ENCODE measurements at regions not wholly inside any gene's neighbourhood (a gene's known extent, or its start where the extent isn't known, plus 50 kb on each side); places are given as distances from the start of the nearest gene placed in this dataset.

DNA sequence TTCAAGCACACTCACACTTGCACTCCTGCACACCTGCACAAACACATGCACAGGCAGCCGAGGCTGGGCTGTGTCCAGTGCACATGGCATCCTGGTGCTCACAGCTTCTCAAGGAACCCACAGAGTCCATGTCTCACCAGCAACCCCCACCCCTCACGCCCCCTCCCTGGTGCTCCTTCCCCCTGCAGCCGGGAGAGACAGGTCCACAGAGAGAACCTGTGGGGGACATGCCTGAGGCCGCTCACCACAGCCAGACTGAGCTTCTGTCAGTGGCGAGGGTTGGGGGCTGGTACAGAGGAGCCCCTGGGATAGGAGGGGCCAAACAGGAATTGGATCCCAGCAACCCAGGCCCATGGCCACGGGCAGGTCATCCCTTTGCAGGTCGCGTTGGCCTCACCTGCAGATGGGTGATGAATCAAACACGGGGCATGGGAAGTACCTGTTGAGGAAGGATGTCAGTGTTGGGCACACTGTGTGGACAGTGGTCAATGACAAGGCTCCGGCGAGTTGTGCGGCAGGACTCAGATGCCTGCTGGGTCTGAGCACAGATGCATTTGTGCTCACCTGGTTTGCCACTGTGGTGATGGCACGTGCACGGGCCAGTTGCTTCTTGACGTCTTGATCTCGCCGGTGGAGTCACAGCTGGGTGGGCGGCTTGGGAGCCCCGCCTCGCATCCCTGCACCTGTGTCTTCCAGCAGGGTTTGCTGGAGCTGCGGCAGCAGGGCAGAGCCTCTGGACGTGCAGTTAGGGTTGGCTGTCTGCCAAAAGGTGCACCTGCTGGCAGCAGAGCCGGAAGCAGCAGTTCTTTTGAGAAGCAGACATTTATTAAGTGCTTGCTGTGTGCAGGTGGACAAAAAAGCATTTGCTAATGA, 113.0 kb downstream of the ERMARD start:
- TF ChIP-seq EP300 (IDR thresholded peaks at IDR 0.05) (no peak), POLR2A (IDR thresholded peaks at IDR 0.05) (no peak), POLR2AphosphoS5 (IDR thresholded peaks at IDR 0.05) (no peak)
- TF ChIP-seq, protein P1, sequence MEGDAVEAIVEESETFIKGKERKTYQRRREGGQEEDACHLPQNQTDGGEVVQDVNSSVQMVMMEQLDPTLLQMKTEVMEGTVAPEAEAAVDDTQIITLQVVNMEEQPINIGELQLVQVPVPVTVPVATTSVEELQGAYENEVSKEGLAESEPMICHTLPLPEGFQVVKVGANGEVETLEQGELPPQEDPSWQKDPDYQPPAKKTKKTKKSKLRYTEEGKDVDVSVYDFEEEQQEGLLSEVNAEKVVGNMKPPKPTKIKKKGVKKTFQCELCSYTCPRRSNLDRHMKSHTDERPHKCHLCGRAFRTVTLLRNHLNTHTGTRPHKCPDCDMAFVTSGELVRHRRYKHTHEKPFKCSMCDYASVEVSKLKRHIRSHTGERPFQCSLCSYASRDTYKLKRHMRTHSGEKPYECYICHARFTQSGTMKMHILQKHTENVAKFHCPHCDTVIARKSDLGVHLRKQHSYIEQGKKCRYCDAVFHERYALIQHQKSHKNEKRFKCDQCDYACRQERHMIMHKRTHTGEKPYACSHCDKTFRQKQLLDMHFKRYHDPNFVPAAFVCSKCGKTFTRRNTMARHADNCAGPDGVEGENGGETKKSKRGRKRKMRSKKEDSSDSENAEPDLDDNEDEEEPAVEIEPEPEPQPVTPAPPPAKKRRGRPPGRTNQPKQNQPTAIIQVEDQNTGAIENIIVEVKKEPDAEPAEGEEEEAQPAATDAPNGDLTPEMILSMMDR (IDR thresholded peaks at IDR 0.05), result no peak
- Histone ChIP-seq H3K4me1 (peaks cover 0 to 3% (median 0%) of the 10 kb centered on the region in 4 donors), H3K9me3 (no peaks in the 10 kb centered on the region), H3K4me3 (no peak overlapping the region), H3K27me3 (no peaks in the 10 kb centered on the region), H3K36me3 (no peaks in the 10 kb centered on the region), H3K27ac (no peak overlapping the region)
- WGBS, 2 donors, result 49 to 69% methylated on average over 23 of the region's 23 CpGs
- intact Hi-C loops (cut with DNase I), result no loop called here
- DNase-seq, result peak; percentile 54

DNA sequence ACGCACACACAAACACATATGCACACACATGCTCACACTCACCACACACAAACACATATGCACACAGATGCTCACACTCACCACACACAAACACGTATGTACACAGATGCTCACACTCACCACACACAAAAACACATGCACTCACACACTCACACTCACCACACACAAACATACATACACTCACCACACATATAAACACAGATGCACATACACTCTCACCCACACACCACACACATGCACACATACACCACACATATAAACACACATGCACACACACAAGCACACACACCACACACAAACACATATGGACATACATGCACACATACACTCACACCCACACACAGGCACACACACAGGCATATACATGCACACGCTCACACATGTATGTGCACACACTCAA, 112.3 kb downstream of the ERMARD start:
- intact Hi-C loops (cut with DNase I), result no loop called here
- H3K36me3 ChIP-seq, result no peaks in the 10 kb centered on the region
- H3K9me3 ChIP-seq, result no peaks in the 10 kb centered on the region
- H3K4me3 ChIP-seq, result no peak overlapping the region
- H3K4me1 ChIP-seq, result peaks cover 0 to 3% (median 0%) of the 10 kb centered on the region in 4 donors
- no peak overlapping the region for H3K27ac ChIP-seq
- no peak for TF ChIP-seq EP300 (IDR thresholded peaks at IDR 0.05)
- TF ChIP-seq, protein P1 (IDR thresholded peaks at IDR 0.05), result no peak
- TF ChIP-seq POLR2A (IDR thresholded peaks at IDR 0.05), result no peak
- TF ChIP-seq POLR2AphosphoS5 (IDR thresholded peaks at IDR 0.05), result no peak
- 95 to 97% methylated on average over 3 of the region's 3 CpGs for WGBS, 2 donors
- no peak for DNase-seq
- no peaks in the 10 kb centered on the region for H3K27me3 ChIP-seq

DNA sequence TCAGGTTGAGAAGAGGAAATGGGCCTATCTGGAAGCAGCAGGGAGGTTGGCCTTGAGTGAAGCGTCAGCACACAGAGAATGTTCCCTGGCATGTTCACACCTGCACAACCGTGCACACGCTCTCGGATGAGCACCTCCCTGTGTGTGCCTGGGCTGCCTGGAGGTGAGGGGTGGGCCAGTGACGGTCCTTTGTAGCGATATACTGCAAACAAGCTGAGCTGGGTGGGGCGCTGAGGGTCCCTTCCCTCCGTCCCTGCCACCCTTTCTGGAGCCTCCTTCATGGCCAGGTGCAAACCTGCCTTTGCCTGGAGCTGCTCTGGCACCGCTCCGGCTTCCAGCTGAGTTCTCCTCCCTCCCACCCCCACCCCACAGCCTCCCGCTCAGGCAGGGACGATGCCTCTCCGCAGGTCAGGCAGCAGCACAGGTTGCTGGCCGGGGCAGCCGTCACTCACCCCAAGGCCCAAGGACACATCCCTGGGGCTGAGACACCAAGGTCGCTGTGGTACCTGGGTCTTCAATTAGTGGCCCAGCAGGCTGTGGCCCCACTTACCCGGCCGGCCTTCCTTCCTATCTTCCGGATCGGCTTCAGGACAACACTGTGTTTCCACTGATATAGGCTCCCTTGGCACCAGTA, 111.6 kb downstream of the ERMARD start:
- Histone ChIP-seq H3K27me3 (no peaks in the 10 kb centered on the region), H3K27ac (no peak overlapping the region), H3K9me3 (peaks cover 0 to 1% (median 0%) of the 10 kb centered on the region in 4 donors), H3K36me3 (no peaks in the 10 kb centered on the region), H3K4me3 (no peak overlapping the region), H3K4me1 (peaks cover 0 to 3% (median 0%) of the 10 kb centered on the region in 4 donors)
- 89 to 91% methylated on average over 20 of the region's 20 CpGs for WGBS, 2 donors
- DNase-seq, result no peak
- TF ChIP-seq, protein P1 (IDR thresholded peaks at IDR 0.05), result no peak
- TF ChIP-seq POLR2A (IDR thresholded peaks at IDR 0.05) (no peak), EP300 (IDR thresholded peaks at IDR 0.05) (no peak), POLR2AphosphoS5 (IDR thresholded peaks at IDR 0.05) (no peak)
- intact Hi-C loops (cut with DNase I), result no loop called here

DNA sequence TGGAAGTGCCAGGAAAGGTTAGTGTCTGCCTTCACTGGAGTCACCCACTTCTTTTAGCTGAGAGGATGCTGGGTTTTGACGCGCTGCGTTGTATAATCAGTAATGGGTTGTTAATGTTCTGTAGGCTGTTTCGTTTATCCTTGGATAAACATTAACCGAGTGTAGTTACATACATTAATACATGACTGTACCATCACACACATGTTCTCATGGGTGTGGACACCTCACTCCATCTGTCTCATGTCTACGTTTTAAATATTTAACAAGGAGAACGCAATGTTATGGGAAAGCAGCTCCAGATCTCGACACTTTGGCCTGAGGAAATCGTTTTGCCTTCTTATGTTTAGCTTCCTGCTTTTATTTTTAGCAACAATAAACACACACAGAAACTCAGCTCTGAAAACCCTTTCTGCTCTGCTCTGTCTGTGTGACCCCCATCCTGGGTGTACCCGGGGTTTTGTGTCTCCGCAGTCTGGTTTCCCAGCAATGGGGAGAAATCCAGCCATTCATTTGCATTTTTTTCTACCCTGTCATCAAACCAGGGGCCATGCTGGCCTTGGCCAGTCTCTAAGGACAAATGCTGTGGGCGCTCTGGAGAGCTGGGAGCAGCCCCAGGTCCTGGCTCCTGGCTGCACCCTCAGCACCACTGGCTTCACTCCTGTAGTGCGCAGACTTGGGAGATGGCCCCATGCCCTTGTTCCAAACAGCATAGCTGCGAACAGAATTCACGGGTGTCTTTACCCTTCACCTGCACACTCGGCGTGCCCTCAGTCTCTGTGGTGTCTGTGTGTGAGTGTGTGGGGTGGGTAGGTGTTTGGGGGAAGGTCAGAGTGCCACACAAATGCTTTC, 110.8 kb downstream of the ERMARD start:
- peaks cover 0 to 8% (median 0%) of the 10 kb centered on the region in 4 donors for H3K9me3 ChIP-seq
- H3K27me3 ChIP-seq, result no peaks in the 10 kb centered on the region
- intact Hi-C loops (cut with DNase I), result no loop called here
- H3K4me1 ChIP-seq, result peaks cover 0 to 3% (median 0%) of the 10 kb centered on the region in 4 donors
- 45 to 59% methylated on average over 17 of the region's 17 CpGs for WGBS, 2 donors
- H3K4me3 ChIP-seq, result no peak overlapping the region
- H3K27ac ChIP-seq, result no peak overlapping the region
- no peak for TF ChIP-seq EP300 (IDR thresholded peaks at IDR 0.05)
- no peak for TF ChIP-seq POLR2AphosphoS5 (IDR thresholded peaks at IDR 0.05)
- TF ChIP-seq, protein P1 (IDR thresholded peaks at IDR 0.05), result no peak
- TF ChIP-seq POLR2A (IDR thresholded peaks at IDR 0.05), result no peak
- no peaks in the 10 kb centered on the region for H3K36me3 ChIP-seq
- no peak for DNase-seq
